ENCODE measurements at regions not wholly inside any gene's neighbourhood (a gene's known extent, or its start where the extent isn't known, plus 50 kb on each side); places are given as distances from the start of the nearest gene placed in this dataset.

DNA sequence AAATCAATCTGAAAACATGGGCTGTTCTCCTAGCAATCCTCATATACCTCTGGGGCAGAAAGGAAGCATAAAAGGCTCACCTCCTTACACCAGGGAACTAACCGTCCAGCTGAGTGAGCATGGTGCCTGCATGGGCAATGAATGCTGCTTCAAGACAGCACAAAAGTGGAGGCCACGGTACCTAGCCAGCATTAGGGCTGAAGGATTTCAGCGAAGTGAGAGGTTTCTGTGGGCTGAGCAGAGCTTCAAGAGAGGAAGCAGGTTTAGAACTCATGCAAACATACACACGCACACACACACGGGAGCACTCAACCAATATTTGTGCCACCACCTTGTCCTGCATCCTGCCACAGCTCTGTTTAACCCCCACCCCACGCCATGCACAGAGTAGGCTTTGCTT is 838.5 kb upstream of the TMEM132C start:
- TF ChIP-seq, protein P1, sequence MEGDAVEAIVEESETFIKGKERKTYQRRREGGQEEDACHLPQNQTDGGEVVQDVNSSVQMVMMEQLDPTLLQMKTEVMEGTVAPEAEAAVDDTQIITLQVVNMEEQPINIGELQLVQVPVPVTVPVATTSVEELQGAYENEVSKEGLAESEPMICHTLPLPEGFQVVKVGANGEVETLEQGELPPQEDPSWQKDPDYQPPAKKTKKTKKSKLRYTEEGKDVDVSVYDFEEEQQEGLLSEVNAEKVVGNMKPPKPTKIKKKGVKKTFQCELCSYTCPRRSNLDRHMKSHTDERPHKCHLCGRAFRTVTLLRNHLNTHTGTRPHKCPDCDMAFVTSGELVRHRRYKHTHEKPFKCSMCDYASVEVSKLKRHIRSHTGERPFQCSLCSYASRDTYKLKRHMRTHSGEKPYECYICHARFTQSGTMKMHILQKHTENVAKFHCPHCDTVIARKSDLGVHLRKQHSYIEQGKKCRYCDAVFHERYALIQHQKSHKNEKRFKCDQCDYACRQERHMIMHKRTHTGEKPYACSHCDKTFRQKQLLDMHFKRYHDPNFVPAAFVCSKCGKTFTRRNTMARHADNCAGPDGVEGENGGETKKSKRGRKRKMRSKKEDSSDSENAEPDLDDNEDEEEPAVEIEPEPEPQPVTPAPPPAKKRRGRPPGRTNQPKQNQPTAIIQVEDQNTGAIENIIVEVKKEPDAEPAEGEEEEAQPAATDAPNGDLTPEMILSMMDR (IDR thresholded peaks at IDR 0.05; ENCODE audit: borderline replicate concordance, extremely low read depth, insufficient read depth), result no peak
- Histone ChIP-seq H3K9ac (ENCODE audit: low read length in 3 of 3) (no peak overlapping the region), H3K9me3 (ENCODE audit: control insufficient read depth in 2 of 3, insufficient read depth in 1 of 3, low read length in 3 of 3) (no peaks in the 10 kb centered on the region), H3K27me3 (ENCODE audit: control insufficient read depth, insufficient read depth, low read length) (no peaks in the 10 kb centered on the region), H3K4me3 (ENCODE audit: low read length in 3 of 3) (no peak overlapping the region), H3K4me1 (ENCODE audit: control insufficient read depth in 2 of 3, insufficient read depth in 2 of 3, low read depth in 1 of 3, low read length in 3 of 3) (no peaks in the 10 kb centered on the region), H3K27ac (ENCODE audit: low read depth in 2 of 2, low read length in 2 of 2) (no peak overlapping the region), H3K36me3 (ENCODE audit: control insufficient read depth in 2 of 3, insufficient read depth in 3 of 3, low read length in 3 of 3) (no peaks in the 10 kb centered on the region)
- FAIRE-seq (no peak), DNase-seq (no peak)
- intact Hi-C loops (cut with DNase I), result no loop called here

DNA sequence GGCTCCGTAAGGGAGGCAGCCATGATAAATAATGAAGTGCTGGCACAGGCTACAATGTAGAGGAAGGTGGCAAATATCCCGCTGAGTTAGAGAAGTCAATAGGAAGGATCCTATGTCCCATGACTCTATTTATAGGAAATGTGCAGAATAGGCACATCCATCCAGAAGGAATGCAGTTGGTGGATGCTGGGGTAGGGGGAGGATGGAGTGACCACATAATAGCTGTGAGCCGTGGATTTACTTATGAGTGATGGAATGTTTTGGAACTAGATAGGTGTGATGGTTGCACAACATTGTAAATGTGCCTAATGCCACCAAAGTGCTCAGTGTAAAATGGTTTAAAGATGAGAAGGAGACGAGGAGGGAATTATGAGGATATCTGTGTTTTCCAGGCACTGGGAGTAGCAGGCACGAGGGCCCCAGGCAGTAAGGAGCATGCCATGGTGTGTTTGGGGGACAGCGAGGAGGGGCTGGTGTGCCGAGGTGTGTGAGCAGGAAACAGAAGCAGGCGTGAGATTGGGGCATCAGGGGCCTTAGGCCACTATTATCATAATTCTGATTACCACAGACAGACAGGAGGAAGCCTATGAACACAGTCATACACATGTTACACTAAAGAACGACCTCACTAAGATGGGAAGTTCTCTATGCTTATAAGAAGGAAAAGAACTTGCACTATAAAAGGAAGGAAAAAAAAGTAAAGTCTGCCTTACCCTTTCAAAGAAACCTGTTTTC is 837.3 kb upstream of the TMEM132C start:
- Histone ChIP-seq H3K27me3 (ENCODE audit: control insufficient read depth, insufficient read depth, low read length) (no peaks in the 10 kb centered on the region), H3K9me3 (ENCODE audit: control insufficient read depth in 2 of 3, insufficient read depth in 1 of 3, low read length in 3 of 3) (no peaks in the 10 kb centered on the region), H3K4me1 (ENCODE audit: control insufficient read depth in 2 of 3, insufficient read depth in 2 of 3, low read depth in 1 of 3, low read length in 3 of 3) (no peaks in the 10 kb centered on the region), H3K4me3 (ENCODE audit: low read length in 3 of 3) (no peak overlapping the region), H3K36me3 (ENCODE audit: control insufficient read depth in 2 of 3, insufficient read depth in 3 of 3, low read length in 3 of 3) (no peaks in the 10 kb centered on the region), H3K9ac (ENCODE audit: low read length in 3 of 3) (no peak overlapping the region), H3K27ac (ENCODE audit: low read depth in 2 of 2, low read length in 2 of 2) (no peak overlapping the region)
- intact Hi-C loops (cut with DNase I), result no loop called here
- no peak for DNase-seq
- TF ChIP-seq, protein P1 (IDR thresholded peaks at IDR 0.05; ENCODE audit: borderline replicate concordance, extremely low read depth, insufficient read depth), result no peak
- no peak for FAIRE-seq

DNA sequence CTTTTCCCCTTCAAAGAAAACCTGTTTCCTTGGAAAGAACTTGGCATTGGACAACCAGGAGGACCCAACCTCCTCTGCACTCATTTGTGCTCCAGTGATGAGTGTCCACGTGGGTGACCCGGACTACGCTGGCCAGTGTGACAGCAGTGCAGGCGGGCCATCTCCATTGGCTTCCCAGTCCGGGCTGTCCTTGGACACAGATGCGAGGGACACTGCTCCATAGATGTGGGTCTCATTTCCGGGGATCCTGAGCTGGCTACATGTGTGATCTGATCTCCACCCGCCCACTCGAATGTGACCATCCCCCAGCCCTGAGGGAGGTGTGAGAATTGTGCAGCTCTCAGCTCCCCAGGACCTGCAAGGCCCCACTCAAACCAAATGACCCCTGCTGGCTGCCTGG is 836.6 kb upstream of the TMEM132C start:
- intact Hi-C loops (cut with DNase I), result no loop called here

More for the DNA sequence above, 836.6 kb upstream of the TMEM132C start:
- DNase-seq (no peak), FAIRE-seq (no peak)
- no peaks in the 10 kb centered on the region for H3K36me3 ChIP-seq (ENCODE audit: control insufficient read depth in 2 of 3, insufficient read depth in 3 of 3, low read length in 3 of 3)
- no peak overlapping the region for H3K4me3 ChIP-seq (ENCODE audit: low read length in 3 of 3)
- TF ChIP-seq, protein P1 (IDR thresholded peaks at IDR 0.05; ENCODE audit: borderline replicate concordance, extremely low read depth, insufficient read depth), result no peak
- no peaks in the 10 kb centered on the region for H3K9me3 ChIP-seq (ENCODE audit: control insufficient read depth in 2 of 3, insufficient read depth in 1 of 3, low read length in 3 of 3)
- no peaks in the 10 kb centered on the region for H3K4me1 ChIP-seq (ENCODE audit: control insufficient read depth in 2 of 3, insufficient read depth in 2 of 3, low read depth in 1 of 3, low read length in 3 of 3)
- H3K27me3 ChIP-seq (ENCODE audit: control insufficient read depth, insufficient read depth, low read length), result no peaks in the 10 kb centered on the region
- no peak overlapping the region for H3K27ac ChIP-seq (ENCODE audit: low read depth in 2 of 2, low read length in 2 of 2)
- no peak overlapping the region for H3K9ac ChIP-seq (ENCODE audit: low read length in 3 of 3)
